Fibroblast of skin of right biceps (primary cell): ENCODE measurements at regions not wholly inside any gene's neighbourhood (a gene's known extent, or its start where the extent isn't known, plus 50 kb on each side); places are given as distances from the start of the nearest gene placed in this dataset.
"Not testable (repeated sequence)": the region's sequence is repeated elsewhere in the genome, so short reads cannot be mapped to it uniquely, and the experiment has no call there.

ENCODE experiments used
- DNase-seq: peaks from one replicate; pipeline ENCODE4 v3.0.0-alpha.2; 2013

- DNase-seq, result no peak
Measured at GRCh38 chr2:595141-595815, 81.9 kb downstream of the TMEM18 start.

GRCh38 chr2:594297-594949 lies 82.8 kb downstream of the TMEM18 start:
- no peak for DNase-seq

DNA sequence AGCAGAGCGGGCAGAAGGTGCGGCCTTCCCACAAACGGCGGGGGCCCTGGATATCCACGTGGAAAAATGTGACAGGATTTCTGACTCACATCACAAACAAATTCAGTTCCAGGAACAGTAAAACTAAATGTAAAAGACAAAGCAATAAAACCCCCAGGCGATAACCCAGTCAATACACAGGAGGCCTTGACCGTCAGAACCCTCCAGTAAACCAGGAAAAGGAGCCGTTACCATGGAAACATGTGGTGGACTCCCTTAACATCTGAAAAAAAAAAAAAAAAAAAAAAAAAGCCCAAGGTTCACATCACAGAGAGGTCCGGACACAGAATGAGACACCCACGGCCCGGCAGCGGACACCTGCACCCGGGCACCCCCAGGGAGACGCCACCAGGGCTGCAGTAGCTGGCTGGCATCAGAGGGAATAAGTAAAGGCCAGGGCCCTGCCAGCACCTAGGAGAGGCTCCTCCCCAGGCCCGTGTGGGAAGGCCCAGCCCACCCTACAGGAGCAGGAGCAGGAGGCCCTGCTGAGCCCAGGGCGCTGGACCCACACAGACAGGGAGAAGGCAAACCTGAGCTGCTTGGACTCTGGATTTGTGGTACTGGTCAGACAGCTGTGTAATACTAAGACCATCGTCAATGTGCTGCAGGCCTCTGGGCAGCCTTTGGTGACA lies 83.7 kb downstream of the TMEM18 start:
- DNase-seq, result no peak

DNA sequence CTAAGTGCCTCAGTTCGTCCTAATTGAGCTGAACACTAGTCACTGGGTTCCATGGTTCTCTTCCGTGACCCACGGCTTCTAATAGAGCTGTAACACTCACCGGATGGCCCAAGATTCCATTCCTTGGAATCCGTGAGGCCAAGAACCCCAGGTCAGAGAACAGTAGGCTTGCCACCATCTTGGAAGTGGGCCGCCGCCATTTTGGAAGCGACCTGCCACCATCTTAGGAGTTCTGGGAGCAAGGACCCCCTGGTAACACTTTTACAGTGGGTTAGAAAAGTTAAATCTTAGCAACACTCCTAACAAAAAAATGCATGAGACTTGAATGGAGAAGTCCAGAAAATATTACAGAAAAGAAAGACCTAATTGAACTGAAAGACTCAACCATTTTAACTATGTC lies 84.5 kb downstream of the TMEM18 start:
- DNase-seq, result no peak

DNA sequence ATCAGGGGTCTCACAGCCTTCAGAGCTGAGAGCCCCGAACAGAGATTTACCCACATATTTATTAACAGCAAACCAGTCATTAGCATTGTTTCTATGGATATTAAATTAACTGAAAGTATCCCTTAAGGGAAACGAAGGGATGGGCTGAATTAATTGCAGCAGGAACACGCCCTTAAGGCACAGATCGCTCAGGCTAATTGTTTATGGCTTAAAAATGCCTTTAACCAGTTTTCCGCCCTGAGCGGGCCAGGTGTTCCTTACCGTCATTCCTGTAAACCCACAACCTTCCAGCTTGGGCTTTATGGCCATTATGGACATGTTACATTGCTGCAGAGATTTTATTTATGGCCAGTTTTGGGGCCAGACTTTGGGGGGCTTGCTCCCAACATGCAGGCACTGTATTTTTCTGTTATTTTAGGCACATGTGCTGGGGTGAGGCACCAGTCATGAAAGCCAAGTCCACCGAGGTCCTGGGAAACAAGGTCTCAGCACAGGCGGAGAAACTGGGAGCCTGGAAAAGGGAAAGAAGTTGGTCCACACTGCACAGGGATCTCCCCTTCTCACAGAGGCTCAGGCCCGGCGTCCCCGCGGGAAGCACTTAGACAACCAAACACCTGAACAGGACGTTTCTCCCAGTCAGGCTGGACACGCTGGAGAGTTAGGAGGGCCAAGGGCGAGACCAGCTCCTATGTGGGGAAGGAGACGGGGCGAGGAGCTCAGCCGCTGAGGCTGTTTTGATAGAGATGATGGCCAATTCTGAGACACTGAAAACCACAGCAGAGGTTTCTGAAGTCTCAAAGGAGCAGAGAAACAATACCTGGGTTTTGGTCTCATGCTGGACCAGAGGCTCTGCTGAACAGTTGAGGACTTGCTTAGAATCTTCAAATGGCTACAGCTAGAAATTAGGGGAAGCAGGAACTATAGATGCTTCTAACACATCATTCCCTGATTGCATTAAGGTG lies 86.7 kb downstream of the TMEM18 start:
- DNase-seq, result no peak

GRCh38 chr2:589281-590130 lies 87.7 kb downstream of the TMEM18 start:
- DNase-seq, result no peak

GRCh38 chr2:588074-588645 lies 89.0 kb downstream of the TMEM18 start:
- DNase-seq, result no peak

DNA sequence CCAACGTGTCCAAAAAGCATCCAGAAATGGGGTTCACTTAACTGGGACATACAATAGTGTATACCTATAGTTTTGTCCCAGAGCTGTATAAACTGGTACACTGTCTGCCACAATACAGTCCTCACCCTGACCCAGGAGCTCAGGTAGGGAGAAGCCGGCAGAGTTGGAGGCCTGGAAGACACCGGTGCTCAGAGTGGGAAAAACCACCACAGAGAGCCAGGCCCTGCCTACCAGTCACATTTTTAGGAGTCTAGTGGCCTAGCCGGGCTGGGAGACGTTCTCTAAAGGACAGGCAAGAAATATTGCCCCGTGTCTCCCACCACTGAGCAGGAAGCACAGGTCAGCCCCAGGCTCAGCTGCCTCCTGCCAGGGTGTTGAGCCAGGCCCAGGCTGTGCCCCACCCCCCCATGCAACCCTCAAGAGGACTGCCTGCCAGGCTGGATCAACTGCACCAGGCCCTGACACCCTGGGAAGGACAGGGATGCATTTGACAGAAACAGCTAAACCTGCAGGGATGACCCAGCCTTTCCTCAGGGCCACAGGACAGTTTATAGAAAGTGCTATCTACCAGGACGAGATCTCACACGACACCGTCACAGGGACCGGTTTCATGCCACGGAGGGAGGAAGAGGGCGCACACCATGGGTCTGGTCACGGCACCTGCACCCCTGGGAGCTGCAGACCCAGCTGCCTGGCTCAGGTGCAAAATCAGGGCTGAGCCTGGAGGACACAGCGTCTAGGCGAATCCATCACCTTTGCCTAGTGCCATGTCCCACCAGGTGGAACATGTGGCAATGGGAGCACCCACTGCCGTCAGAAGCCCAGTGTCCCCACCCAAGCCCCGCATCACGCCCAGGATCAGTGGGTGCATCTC lies 89.9 kb downstream of the TMEM18 start:
- no peak for DNase-seq

GRCh38 chr2:586641-587076 lies 90.5 kb downstream of the TMEM18 start:
- no peak for DNase-seq

- no peak for DNase-seq
Measured at GRCh38 chr2:584863-585823, 92.1 kb downstream of the TMEM18 start.

- no peak for DNase-seq
Measured at GRCh38 chr2:583666-584065, 93.5 kb downstream of the TMEM18 start.

- DNase-seq, result no peak
Measured at GRCh38 chr2:582792-583528, 94.2 kb downstream of the TMEM18 start.

DNA sequence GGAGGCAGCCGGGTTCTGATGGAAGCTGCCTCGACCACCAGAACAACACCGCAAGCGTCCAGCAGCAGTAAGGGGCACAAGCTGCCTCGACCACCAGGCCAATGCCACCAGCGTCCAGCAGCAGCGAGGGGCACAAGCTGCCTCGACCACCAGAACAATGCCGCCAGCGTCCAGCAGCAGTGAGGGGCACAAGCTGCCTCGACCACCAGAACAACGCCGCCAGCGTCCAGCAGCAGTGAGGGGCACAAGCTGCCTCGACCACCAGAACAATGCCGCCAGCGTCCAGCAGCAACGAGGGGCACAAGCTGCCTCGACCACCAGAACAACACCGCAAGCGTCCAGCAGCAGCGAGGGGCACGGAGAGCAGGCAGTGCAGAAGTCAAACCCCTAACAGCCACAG lies 94.9 kb downstream of the TMEM18 start:
- not testable (repeated sequence) for DNase-seq

- no peak for DNase-seq
Measured at GRCh38 chr2:579961-580360, 97.2 kb downstream of the TMEM18 start.

DNA sequence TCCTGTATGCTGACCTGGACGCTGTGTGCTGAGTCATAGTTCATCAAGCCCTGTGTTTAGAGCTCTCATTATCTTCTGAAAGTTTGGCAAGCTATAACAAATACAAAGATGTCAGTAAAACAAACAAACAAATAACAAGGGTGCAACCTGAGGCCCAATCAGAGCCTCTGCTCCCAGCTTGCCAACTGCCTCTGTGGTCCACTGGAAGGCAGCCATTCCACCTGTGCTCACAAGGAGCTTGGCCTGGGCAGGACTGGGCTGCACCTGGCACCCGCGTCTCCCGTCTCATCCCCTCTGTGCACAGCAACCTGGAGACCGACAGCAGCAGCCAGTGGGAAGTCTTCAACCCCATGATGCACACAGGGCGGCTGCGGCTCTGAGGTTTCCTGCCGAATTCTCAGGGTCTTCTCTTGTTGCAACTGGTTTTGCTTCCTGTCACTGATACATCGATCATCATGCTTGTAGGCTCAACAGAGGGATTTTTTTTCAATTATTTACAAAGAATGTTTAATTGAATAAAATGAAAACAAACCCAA lies 97.8 kb downstream of the TMEM18 start:
- DNase-seq, result no peak

- no peak for DNase-seq
Measured at GRCh38 chr2:576292-576691, 100.9 kb downstream of the TMEM18 start.

- no peak for DNase-seq
Measured at GRCh38 chr2:575727-576236, 101.4 kb downstream of the TMEM18 start.
